ENCODE measurements at regions not wholly inside any gene's neighbourhood (a gene's known extent, or its start where the extent isn't known, plus 50 kb on each side); places are given as distances from the start of the nearest gene placed in this dataset.

DNA sequence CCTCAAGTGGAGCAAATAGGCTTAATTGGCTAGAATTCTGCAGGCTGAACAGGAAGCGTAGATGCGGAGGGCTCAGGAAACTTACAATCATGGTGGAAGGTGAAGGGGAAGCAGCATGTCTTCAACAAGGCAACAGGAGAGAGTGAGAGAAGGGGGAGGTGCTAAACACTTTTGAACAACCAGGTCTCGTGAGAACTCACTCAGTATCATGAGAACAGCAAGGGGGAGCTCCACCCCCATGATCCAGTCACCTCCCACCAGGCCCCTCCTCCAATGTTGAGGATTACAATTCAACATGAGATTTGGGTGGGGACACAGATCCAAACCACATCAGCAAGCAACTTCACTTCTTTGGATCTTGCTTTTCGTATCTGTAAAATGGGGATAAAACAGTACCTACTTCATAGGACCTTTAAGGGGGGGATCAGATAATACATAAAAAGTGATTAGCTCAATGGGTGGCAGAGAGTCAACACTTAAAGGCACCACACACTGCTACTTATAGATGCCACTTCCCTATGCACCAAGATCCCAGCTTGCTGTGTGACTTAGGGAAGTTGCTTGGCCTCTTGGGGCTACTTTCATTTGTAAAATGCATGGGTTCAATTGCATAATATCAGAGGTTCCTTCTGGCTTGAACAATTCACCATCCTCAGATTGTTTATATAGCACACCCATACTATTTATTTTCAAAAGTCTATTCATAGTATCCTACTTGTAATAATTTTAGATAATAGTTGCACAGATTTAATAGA is 184.8 kb upstream of the RPH3A start:
- Histone ChIP-seq H3K27me3 (ENCODE audit: control insufficient read depth, low read length) (0 out of 2 replicates have a peak, but pooled peaks cover 6% of the 10 kb centered on the region), H3K4me1 (ENCODE audit: control insufficient read depth, low read length) (no peaks in the 10 kb centered on the region), H3K27ac (ENCODE audit: low read depth, low read length) (no peak overlapping the region)

DNA sequence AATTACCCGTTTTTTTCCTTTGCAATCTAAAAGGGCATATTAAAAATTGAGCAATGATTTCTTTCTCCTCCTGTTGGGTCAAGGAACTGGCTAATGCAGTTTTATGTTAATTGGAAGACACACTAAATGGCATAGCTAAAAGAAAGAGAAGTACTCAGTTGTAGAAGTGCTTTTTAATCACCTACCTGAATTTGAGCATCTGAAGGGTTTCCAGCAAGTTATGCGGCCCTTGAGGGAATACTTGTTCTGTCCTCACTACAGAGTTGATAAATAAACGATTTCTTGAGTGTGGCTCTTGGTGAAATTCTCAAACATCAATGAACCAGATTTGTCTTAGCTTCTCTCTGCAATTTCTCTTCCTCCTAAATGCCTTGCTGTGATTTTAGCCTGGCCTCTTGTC is 184.1 kb upstream of the RPH3A start:
- Histone ChIP-seq H3K36me3 (ENCODE audit: control insufficient read depth, low read length) (no peaks in the 10 kb centered on the region), H3K4me1 (ENCODE audit: control insufficient read depth, low read length) (no peaks in the 10 kb centered on the region), H3K79me2 (ENCODE audit: control insufficient read depth, low read length) (no peaks in the 10 kb centered on the region), H3K9me2 (replicated peaks; ENCODE audit: control insufficient read depth, low read length) (no peaks in the 10 kb centered on the region), H3K27me3 (ENCODE audit: control insufficient read depth, low read length) (0 out of 2 replicates have a peak, but pooled peaks cover 6% of the 10 kb centered on the region), H3K9me3 (ENCODE audit: control insufficient read depth, insufficient read depth, low read length) (no peaks in the 10 kb centered on the region), H3F3A (ENCODE audit: control insufficient read depth, insufficient read depth) (no peaks in the 10 kb centered on the region), H3K27ac (ENCODE audit: low read depth, low read length) (no peak overlapping the region), H3K4me3 (ENCODE audit: low read length) (no peak overlapping the region), H3K4me2 (ENCODE audit: low read length) (no peak overlapping the region), H4K20me1 (ENCODE audit: control insufficient read depth, insufficient read depth, low read depth, low read length) (no peaks in the 10 kb centered on the region)
- TF ChIP-seq EZH2phosphoT487 (IDR thresholded peaks at IDR 0.05; ENCODE audit: borderline replicate concordance, low read length) (no peak), CTCF (IDR thresholded peaks at IDR 0.05; ENCODE audit: low read depth, low read length, poor library complexity, severe bottlenecking) (no peak)

More for the DNA sequence above, 184.8 kb upstream of the RPH3A start:
- Histone ChIP-seq H4K20me1 (ENCODE audit: control insufficient read depth, insufficient read depth, low read depth, low read length) (no peaks in the 10 kb centered on the region), H3K9me2 (replicated peaks; ENCODE audit: control insufficient read depth, low read length) (no peaks in the 10 kb centered on the region), H3K9me3 (ENCODE audit: control insufficient read depth, insufficient read depth, low read length) (no peaks in the 10 kb centered on the region), H3K4me2 (ENCODE audit: low read length) (no peak overlapping the region), H3K36me3 (ENCODE audit: control insufficient read depth, low read length) (no peaks in the 10 kb centered on the region), H3K4me3 (ENCODE audit: low read length) (no peak overlapping the region), H3F3A (ENCODE audit: control insufficient read depth, insufficient read depth) (no peaks in the 10 kb centered on the region), H3K79me2 (ENCODE audit: control insufficient read depth, low read length) (no peaks in the 10 kb centered on the region)
- TF ChIP-seq EZH2phosphoT487 (IDR thresholded peaks at IDR 0.05; ENCODE audit: borderline replicate concordance, low read length) (no peak), CTCF (IDR thresholded peaks at IDR 0.05; ENCODE audit: low read depth, low read length, poor library complexity, severe bottlenecking) (no peak)

- 0 out of 2 replicates have a peak, but pooled peaks cover 6% of the 10 kb centered on the region for H3K27me3 ChIP-seq (ENCODE audit: control insufficient read depth, low read length)
- no peaks in the 10 kb centered on the region for H3K9me3 ChIP-seq (ENCODE audit: control insufficient read depth, insufficient read depth, low read length)
- TF ChIP-seq EZH2phosphoT487 (IDR thresholded peaks at IDR 0.05; ENCODE audit: borderline replicate concordance, low read length) (no peak), CTCF (IDR thresholded peaks at IDR 0.05; ENCODE audit: low read depth, low read length, poor library complexity, severe bottlenecking) (no peak)
- H3K79me2 ChIP-seq (ENCODE audit: control insufficient read depth, low read length) = no peaks in the 10 kb centered on the region
- H3K36me3 ChIP-seq (ENCODE audit: control insufficient read depth, low read length) = no peaks in the 10 kb centered on the region
- H3K4me2 ChIP-seq (ENCODE audit: low read length) = no peak overlapping the region
- H3K4me3 ChIP-seq (ENCODE audit: low read length) = no peak overlapping the region
- H4K20me1 ChIP-seq (ENCODE audit: control insufficient read depth, insufficient read depth, low read depth, low read length) = no peaks in the 10 kb centered on the region
- H3F3A ChIP-seq (ENCODE audit: control insufficient read depth, insufficient read depth) = no peaks in the 10 kb centered on the region
- no peak overlapping the region for H3K27ac ChIP-seq (ENCODE audit: low read depth, low read length)
- H3K9me2 ChIP-seq (replicated peaks; ENCODE audit: control insufficient read depth, low read length) = no peaks in the 10 kb centered on the region
- H3K4me1 ChIP-seq (ENCODE audit: control insufficient read depth, low read length) = no peaks in the 10 kb centered on the region
Measured at GRCh38 chr12:112611908-112612307, 179.6 kb upstream of the RPH3A start.

All from DOHH2 (cell line).